SK-N-MC (cell line): ENCODE measurements at regions not wholly inside any gene's neighbourhood (a gene's known extent, or its start where the extent isn't known, plus 50 kb on each side); places are given as distances from the start of the nearest gene placed in this dataset.

Source experiments
- EZH2 ChIP-seq: fragments of 200-600 bp; sonication (generic); IDR thresholded peaks from one replicate; pipeline ENCODE4 v1.6.1; 2017; ENCODE audit warnings: antibody characterized with exemption
- POLR2AphosphoS5 ChIP-seq: IDR thresholded peaks from 2 replicates; pipeline ENCODE4 v1.6.1; 2012; ENCODE audit warnings: mild to moderate bottlenecking, low read depth, low read length, borderline replicate concordance

DNA sequence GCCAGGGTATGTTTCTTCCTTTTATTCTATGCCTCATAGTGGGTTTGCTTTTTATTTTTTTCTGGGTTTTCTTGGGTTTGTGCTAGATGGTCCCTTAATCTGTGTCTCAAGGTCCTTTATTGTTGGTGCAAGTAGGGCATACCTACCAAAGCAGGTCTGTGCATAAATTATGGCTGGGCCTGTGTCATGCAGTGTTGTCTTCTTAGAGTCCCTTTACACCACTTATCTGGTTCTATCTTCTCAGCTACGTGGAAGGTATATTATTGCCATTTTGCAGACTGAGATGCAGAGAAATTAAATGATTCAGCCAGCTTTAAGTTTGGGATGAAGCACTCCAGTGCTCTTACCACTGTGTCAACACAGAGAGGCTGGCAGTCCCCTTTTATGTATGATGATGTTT lies 293.5 kb upstream of the SOX2 start:
- TF ChIP-seq EZH2, result no peak
- TF ChIP-seq POLR2AphosphoS5, result no peak
